Astrocyte (in vitro differentiated cells and primary cell): ENCODE measurements at regions not wholly inside any gene's neighbourhood (a gene's known extent, or its start where the extent isn't known, plus 50 kb on each side); places are given as distances from the start of the nearest gene placed in this dataset.

Experiments used
- EZH2 ChIP-seq: IDR thresholded peaks from 2 replicates; pipeline ENCODE4 v1.6.1; 2012; ENCODE audit warnings: mild to moderate bottlenecking, low read length, inconsistent platforms; ENCODE audit not compliant: insufficient read depth
- TF ChIP-seq, protein P1 (sequence below): IDR thresholded peaks from 2 replicates; pipeline ENCODE4 v1.5.1; 2011; ENCODE audit warnings: low read depth, mild to moderate bottlenecking, inconsistent platforms, low read length, moderate library complexity; ENCODE audit not compliant: insufficient read depth

DNA sequence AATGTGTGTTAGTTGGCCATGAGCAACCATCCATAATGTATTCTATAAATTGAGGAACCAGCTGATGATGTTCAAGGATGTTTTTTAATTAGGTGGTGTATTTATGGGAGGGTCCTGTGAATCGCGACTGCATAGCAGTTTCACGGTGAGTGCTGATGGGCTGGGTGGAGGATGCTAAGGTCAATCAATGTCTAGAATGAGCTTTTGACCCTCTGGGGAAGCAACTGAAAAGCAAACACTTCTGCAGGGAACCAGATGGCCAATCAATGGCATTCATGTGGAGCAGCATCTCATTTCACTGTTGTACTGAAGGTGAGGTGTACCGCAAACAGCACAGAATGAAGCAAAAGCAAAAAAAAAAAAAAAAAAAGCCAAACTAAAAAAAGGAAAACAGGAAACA, 676.1 kb upstream of the TMEM132C start:
- TF ChIP-seq, protein P1, sequence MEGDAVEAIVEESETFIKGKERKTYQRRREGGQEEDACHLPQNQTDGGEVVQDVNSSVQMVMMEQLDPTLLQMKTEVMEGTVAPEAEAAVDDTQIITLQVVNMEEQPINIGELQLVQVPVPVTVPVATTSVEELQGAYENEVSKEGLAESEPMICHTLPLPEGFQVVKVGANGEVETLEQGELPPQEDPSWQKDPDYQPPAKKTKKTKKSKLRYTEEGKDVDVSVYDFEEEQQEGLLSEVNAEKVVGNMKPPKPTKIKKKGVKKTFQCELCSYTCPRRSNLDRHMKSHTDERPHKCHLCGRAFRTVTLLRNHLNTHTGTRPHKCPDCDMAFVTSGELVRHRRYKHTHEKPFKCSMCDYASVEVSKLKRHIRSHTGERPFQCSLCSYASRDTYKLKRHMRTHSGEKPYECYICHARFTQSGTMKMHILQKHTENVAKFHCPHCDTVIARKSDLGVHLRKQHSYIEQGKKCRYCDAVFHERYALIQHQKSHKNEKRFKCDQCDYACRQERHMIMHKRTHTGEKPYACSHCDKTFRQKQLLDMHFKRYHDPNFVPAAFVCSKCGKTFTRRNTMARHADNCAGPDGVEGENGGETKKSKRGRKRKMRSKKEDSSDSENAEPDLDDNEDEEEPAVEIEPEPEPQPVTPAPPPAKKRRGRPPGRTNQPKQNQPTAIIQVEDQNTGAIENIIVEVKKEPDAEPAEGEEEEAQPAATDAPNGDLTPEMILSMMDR = no peak
- TF ChIP-seq EZH2 = no peak
